BE2C (cell line): ENCODE measurements at regions not wholly inside any gene's neighbourhood (a gene's known extent, or its start where the extent isn't known, plus 50 kb on each side); places are given as distances from the start of the nearest gene placed in this dataset.

Experiments
- DNase-seq: peaks from one replicate; pipeline ENCODE4 v3.0.0-alpha.2; 2020
- H3K27me3 ChIP-seq: fragments of 250-450 bp; sonication (Bioruptor Pico); 2 replicates; pipeline ENCODE4 v1.5.1; 2020; ENCODE audit warnings: mild to moderate bottlenecking
- H3K36me3 ChIP-seq: fragments of 250-450 bp; sonication (Bioruptor Pico); 2 replicates; pipeline ENCODE4 v1.5.1; 2020; ENCODE audit warnings: mild to moderate bottlenecking
- H3K4me1 ChIP-seq: fragments of 250-450 bp; sonication (Bioruptor Pico); 2 replicates; pipeline ENCODE4 v1.5.1; 2020
- H3K4me3 ChIP-seq: 2 replicates; pipeline ENCODE4 v1.5.1; 2011; ENCODE audit warnings: low read depth, low read length
- H3K9me3 ChIP-seq: fragments of 250-450 bp; sonication (Bioruptor Pico); 2 replicates; pipeline ENCODE4 v1.5.1; 2020
- TF ChIP-seq, protein P1 (sequence below): IDR thresholded peaks from 2 replicates; pipeline ENCODE4 v1.5.1; 2012; ENCODE audit warnings: mild to moderate bottlenecking, low read depth, low read length

DNA sequence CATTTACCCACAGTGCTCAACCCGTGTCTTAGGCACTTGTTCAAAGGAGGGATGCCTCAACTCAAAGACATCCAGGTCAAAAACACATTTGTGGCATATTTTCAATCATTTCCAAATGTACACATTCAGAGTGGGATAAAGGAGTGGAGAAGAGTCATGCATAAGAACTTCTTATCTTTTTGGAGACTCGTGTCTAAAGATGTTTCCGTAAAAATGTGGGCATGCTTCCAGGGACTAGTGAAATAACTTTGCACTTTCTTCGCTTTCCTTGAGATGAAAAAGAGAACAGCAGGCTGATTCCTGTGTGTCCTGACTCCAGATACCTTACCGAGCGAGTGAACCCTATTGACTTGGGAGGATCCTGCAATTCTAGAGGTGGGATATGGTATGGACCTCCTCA is 256.6 kb upstream of the KCNJ16 start:
- TF ChIP-seq, protein P1, sequence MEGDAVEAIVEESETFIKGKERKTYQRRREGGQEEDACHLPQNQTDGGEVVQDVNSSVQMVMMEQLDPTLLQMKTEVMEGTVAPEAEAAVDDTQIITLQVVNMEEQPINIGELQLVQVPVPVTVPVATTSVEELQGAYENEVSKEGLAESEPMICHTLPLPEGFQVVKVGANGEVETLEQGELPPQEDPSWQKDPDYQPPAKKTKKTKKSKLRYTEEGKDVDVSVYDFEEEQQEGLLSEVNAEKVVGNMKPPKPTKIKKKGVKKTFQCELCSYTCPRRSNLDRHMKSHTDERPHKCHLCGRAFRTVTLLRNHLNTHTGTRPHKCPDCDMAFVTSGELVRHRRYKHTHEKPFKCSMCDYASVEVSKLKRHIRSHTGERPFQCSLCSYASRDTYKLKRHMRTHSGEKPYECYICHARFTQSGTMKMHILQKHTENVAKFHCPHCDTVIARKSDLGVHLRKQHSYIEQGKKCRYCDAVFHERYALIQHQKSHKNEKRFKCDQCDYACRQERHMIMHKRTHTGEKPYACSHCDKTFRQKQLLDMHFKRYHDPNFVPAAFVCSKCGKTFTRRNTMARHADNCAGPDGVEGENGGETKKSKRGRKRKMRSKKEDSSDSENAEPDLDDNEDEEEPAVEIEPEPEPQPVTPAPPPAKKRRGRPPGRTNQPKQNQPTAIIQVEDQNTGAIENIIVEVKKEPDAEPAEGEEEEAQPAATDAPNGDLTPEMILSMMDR: no peak

DNA sequence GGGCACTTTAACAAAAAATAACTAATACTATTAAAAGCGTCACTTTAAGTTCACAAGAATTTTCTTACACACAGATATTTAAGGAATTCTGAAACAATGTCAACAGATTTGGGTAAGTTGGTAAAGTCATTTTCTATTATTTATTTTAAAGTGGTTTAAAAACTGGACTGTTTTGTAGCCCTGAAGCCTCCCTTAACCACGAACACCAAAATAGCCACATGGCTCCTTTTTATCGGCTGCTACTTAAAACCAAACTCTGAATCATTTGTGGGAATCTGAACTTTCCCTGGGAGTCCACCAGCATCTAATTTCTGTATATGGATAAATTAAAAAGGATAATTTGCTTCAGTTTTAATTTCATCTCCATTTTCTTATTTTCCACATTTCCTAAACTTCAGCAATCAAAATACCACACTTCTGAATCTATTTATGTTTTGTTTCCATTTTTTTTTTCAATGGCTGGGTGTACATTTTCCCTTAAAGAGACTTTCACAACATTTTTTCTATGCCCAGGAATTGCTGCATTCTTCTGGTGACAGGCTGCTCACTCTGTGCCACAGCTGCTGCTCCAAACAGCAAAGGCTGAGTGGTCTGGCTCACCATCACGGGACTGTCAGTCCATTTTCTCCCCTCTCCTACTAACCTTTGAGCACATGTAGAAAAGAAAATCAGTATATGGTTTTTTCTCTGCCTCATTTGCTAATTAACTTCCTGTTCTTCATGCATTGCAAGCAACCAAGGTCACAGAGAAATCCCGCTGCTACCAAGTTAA is 255.5 kb upstream of the KCNJ16 start:
- H3K27me3 ChIP-seq: no peaks in the 10 kb centered on the region
- DNase-seq: no peak
- H3K4me3 ChIP-seq: no peak overlapping the region
- H3K9me3 ChIP-seq: no peaks in the 10 kb centered on the region
- TF ChIP-seq, protein P1: no peak
- no peaks in the 10 kb centered on the region for H3K4me1 ChIP-seq
- no peaks in the 10 kb centered on the region for H3K36me3 ChIP-seq

More for the DNA sequence above, 256.6 kb upstream of the KCNJ16 start:
- DNase-seq: no peak
- H3K9me3 ChIP-seq: no peaks in the 10 kb centered on the region
- H3K4me3 ChIP-seq: no peak overlapping the region
- H3K27me3 ChIP-seq: no peaks in the 10 kb centered on the region
- no peaks in the 10 kb centered on the region for H3K4me1 ChIP-seq
- H3K36me3 ChIP-seq: no peaks in the 10 kb centered on the region

DNA sequence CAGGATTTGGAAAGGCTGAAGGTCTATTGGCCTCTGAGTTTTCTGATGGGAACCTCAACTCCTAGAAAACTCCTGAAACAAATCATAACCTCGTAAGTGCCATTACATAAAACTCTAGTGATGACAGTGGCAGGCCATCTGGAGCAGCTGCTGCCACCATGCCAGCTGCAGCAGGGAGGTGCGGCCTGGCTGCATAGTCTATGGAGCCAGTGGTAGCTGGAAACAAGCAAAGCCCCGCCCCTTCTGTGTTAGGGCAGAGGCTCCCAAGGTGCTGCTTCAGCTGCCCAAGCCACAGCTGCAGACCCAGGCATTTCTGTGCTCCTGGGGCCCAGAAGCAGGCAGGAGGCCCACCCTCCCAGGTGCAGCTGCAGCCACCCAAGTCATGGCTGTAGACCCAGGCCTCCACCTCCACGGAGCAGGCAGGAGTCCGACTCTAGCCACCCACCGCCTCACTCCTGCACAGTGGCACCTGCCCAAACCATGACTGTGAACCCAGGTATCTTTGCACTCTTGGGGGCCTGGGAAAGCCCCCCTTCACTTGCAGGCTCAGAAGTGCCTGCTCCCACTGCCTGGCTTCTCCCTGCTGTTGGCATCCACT is 254.1 kb upstream of the KCNJ16 start:
- no peaks in the 10 kb centered on the region for H3K9me3 ChIP-seq
- no peak overlapping the region for H3K4me3 ChIP-seq
- no peaks in the 10 kb centered on the region for H3K27me3 ChIP-seq
- TF ChIP-seq, protein P1: no peak
- no peak for DNase-seq
- no peaks in the 10 kb centered on the region for H3K36me3 ChIP-seq
- H3K4me1 ChIP-seq: no peaks in the 10 kb centered on the region

DNA sequence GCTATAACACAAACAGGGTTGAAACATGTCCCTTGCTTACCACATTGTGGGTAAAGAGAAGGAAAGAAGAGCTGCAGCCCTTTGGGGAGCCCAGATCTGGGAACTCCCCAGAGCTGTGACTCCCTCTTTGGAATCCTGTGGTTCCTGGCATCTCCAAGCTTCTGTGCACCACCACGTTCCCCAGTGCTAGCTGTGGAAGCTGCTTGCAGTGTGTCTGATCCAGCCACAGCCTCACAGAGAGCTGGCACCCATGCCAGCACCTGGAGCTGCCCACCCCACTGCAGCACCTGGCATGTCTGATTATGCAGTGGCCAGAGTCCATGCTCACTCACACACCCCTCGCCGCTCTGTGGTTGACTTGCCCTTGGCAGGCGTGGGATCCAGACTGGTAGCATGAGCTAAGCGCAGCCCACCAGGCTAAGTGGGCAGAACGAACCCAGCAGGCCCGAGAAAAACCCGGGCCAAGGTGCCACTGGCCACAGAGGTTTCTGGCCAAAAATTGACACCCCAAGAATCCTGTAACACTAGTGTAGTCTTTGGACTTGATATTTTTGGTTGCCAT is 252.6 kb upstream of the KCNJ16 start:
- TF ChIP-seq, protein P1: no peak
- H3K27me3 ChIP-seq: no peaks in the 10 kb centered on the region
- no peak overlapping the region for H3K4me3 ChIP-seq
- H3K36me3 ChIP-seq: no peaks in the 10 kb centered on the region
- no peak for DNase-seq
- H3K4me1 ChIP-seq: no peaks in the 10 kb centered on the region
- H3K9me3 ChIP-seq: no peaks in the 10 kb centered on the region

DNA sequence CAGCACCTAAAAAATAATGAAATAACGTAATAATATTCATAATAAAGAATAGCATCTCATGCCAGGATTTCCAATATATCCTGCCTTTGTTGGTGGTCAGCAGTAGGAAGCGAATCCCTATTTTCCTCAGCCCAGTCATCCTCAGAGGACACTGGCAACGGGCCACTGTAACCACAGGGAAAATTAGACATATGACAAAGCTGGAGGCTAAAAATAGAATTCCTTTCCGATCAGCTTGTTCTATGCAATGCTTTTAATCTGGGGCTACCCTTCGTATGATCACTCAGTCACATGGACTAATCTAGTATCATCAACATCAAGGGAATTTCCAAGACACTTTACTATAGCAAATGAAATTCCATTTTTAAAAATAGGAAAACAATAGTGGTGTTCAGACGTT is 246.9 kb upstream of the KCNJ16 start:
- Histone ChIP-seq H3K9me3 (no peaks in the 10 kb centered on the region), H3K27me3 (no peaks in the 10 kb centered on the region), H3K4me3 (no peak overlapping the region), H3K4me1 (no peaks in the 10 kb centered on the region), H3K36me3 (no peaks in the 10 kb centered on the region)
- TF ChIP-seq, protein P1: no peak
- DNase-seq: no peak

DNA sequence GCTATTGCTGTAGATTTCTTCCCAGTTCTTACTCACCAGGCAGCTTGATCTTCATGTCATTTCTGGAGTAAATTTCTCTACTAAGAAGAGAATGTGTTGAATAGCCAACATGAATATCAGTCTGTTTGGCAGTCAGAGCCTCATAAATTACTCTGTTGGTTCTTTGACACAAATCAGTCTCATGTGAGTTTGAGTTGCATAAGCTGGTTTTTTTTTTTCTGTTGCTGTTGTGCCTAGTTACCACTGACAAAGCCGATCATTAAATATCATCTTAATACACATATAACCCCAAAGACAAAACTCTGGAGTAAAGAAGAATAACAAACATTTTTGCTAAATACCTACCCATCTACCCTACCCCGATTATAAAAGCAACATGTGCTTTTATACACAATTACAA is 240.5 kb upstream of the KCNJ16 start:
- Histone ChIP-seq H3K9me3 (no peaks in the 10 kb centered on the region), H3K4me1 (no peaks in the 10 kb centered on the region), H3K36me3 (no peaks in the 10 kb centered on the region), H3K27me3 (no peaks in the 10 kb centered on the region), H3K4me3 (no peak overlapping the region)
- TF ChIP-seq, protein P1: no peak
- DNase-seq: no peak
